Keratinocyte (primary cell): ENCODE measurements at regions not wholly inside any gene's neighbourhood (a gene's known extent, or its start where the extent isn't known, plus 50 kb on each side); places are given as distances from the start of the nearest gene placed in this dataset.

Source experiments
- DNase-seq: peaks from one replicate; pipeline ENCODE4 v3.0.0-alpha.2; 2011; ENCODE audit warnings: low read depth, missing footprints, low spot score
- FAIRE-seq: peaks from 2 replicates; lab custom pipeline; 2011; peaks lifted over from hg19 to GRCh38; lab: Jason Lieb, UNC
- H2AFZ ChIP-seq: 2 replicates; pipeline ENCODE4 v1.6.0; 2012; ENCODE audit warnings: low read length, control low read depth, inconsistent platforms; ENCODE audit not compliant: control insufficient read depth
- H3K27ac ChIP-seq: 2 replicates; pipeline ENCODE4 v1.5.1; 2011; ENCODE audit warnings: low read length; ENCODE audit not compliant: control insufficient read depth, insufficient read depth
- H3K27me3 ChIP-seq: 3 replicates; pipeline ENCODE4 v1.6.0; 2011; ENCODE audit warnings: low read length; ENCODE audit not compliant: control insufficient read depth, insufficient read depth; ENCODE audit errors: extremely low read depth
- H3K36me3 ChIP-seq, 2 experiments: 2 replicates in 1 of 2; 3 replicates in 1 of 2; pipeline ENCODE4 v1.5.1; 2011; ENCODE audit warnings: low read length in 2 of 2, mild to moderate bottlenecking in 1 of 2; ENCODE audit not compliant: control insufficient read depth in 2 of 2, insufficient read depth in 2 of 2; ENCODE audit errors: extremely low read depth in 1 of 2
- H3K4me1 ChIP-seq: 3 replicates; pipeline ENCODE4 v1.5.1; 2011; ENCODE audit warnings: low read length; ENCODE audit not compliant: control insufficient read depth, insufficient read depth; ENCODE audit errors: extremely low read depth
- H3K4me2 ChIP-seq: 3 replicates; pipeline ENCODE4 v1.6.0; 2011; ENCODE audit warnings: low read depth, low read length; ENCODE audit not compliant: control insufficient read depth, insufficient read depth; ENCODE audit errors: extremely low read depth
- H3K4me3 ChIP-seq, 3 experiments: fragments of 200-600 bp in 1 of 3; sonication (generic) in 1 of 3; 2 replicates in 2 of 3; 3 replicates in 1 of 3; pipeline ENCODE4 v1.5.1; 2011 to 2016; ENCODE audit warnings: low read length in 3 of 3, mild to moderate bottlenecking in 3 of 3, control low read depth in 2 of 3, inconsistent platforms in 1 of 3, low read depth in 1 of 3, mixed read lengths in 1 of 3, mixed run types in 1 of 3, moderate library complexity in 1 of 3; ENCODE audit not compliant: control insufficient read depth in 2 of 3, insufficient read depth in 2 of 3; ENCODE audit errors: extremely low read depth in 1 of 3
- H3K79me2 ChIP-seq: 2 replicates; pipeline ENCODE4 v1.6.0; 2012; ENCODE audit warnings: low read length; ENCODE audit not compliant: control insufficient read depth, insufficient read depth
- H3K9ac ChIP-seq: 3 replicates; pipeline ENCODE4 v1.6.0; 2011; ENCODE audit warnings: low read length; ENCODE audit not compliant: control insufficient read depth, insufficient read depth; ENCODE audit errors: extremely low read depth
- H3K9me1 ChIP-seq: 3 replicates; pipeline ENCODE4 v1.6.0; 2011; ENCODE audit warnings: low read length; ENCODE audit not compliant: control insufficient read depth, insufficient read depth; ENCODE audit errors: extremely low read depth
- H3K9me3 ChIP-seq: 2 replicates; pipeline ENCODE4 v1.5.1; 2012; ENCODE audit warnings: low read depth, low read length; ENCODE audit not compliant: control insufficient read depth
- H4K20me1 ChIP-seq: 3 replicates; pipeline ENCODE4 v1.6.0; 2011; ENCODE audit warnings: low read length; ENCODE audit not compliant: control insufficient read depth, insufficient read depth; ENCODE audit errors: extremely low read depth
- EZH2 ChIP-seq: IDR thresholded peaks from one replicate; pipeline ENCODE4 v1.6.1; 2012; ENCODE audit warnings: inconsistent platforms, mild to moderate bottlenecking, low read length, moderate library complexity
- dilution Hi-C: fragments of 300-500 bp; cut with MboI; formaldehyde crosslinking; loops from one replicate; pipeline ENCODE4 v1.7.0; 2020; ENCODE audit warnings: low sequenced_read_pairs; ENCODE audit not compliant: extremely low pct_ligation_motif_present
- TF ChIP-seq, protein P1 (sequence below), 3 experiments: IDR thresholded peaks in 1 of 3; conservative IDR thresholded peaks in 1 of 3; optimal IDR thresholded peaks in 1 of 3; 2 replicates in 2 of 3; 3 replicates in 1 of 3; pipeline versions ENCODE3 to v1.5.1; 2011; ENCODE audit warnings: low read length in 3 of 3, mild to moderate bottlenecking in 3 of 3, moderate library complexity in 2 of 3, control low read depth in 1 of 3, inconsistent platforms in 1 of 3; ENCODE audit not compliant: insufficient read depth in 2 of 3; ENCODE audit errors: extremely low read depth in 1 of 3

DNA sequence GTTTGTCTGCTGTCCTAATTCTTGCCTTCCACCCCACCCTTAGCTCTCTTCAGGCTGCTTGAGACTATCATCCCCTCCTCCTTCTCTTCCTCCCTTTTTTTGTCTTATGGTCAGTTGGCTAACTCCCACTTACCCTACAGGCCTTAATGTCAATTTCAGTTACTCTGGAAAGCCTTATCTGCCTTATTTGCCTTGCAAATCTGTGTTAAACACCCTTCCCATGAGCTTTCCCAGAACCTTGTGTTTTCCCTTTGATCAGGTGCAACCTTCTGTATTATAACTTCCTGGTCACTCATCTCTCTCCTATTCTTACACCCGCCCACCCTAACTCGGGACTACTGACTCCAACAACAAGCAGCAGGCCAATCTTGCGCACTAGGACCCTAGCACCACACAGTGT lies 74.8 kb downstream of the COX18 start:
- dilution Hi-C loops, result no loop called here
- Histone ChIP-seq H3K4me3 (no peak overlapping the region), H3K27me3 (no peaks in the 10 kb centered on the region), H3K79me2 (no peaks in the 10 kb centered on the region), H3K4me2 (no peak overlapping the region), H3K9ac (no peak overlapping the region), H2AFZ (no peak overlapping the region), H3K4me1 (peaks cover 8% of the 10 kb centered on the region), H4K20me1 (no peaks in the 10 kb centered on the region), H3K9me3 (no peaks in the 10 kb centered on the region), H3K36me3 (no peaks in the 10 kb centered on the region), H3K9me1 (no peaks in the 10 kb centered on the region), H3K27ac (no peak overlapping the region)
- no peak for DNase-seq
- FAIRE-seq, result no peak
- no peak for TF ChIP-seq EZH2
- TF ChIP-seq, protein P1, sequence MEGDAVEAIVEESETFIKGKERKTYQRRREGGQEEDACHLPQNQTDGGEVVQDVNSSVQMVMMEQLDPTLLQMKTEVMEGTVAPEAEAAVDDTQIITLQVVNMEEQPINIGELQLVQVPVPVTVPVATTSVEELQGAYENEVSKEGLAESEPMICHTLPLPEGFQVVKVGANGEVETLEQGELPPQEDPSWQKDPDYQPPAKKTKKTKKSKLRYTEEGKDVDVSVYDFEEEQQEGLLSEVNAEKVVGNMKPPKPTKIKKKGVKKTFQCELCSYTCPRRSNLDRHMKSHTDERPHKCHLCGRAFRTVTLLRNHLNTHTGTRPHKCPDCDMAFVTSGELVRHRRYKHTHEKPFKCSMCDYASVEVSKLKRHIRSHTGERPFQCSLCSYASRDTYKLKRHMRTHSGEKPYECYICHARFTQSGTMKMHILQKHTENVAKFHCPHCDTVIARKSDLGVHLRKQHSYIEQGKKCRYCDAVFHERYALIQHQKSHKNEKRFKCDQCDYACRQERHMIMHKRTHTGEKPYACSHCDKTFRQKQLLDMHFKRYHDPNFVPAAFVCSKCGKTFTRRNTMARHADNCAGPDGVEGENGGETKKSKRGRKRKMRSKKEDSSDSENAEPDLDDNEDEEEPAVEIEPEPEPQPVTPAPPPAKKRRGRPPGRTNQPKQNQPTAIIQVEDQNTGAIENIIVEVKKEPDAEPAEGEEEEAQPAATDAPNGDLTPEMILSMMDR (optimal IDR thresholded peaks at IDR 0.05 in 1 of 3, IDR thresholded peaks at IDR 0.05 in 1 of 3, conservative IDR thresholded peaks at IDR 0.05 in 1 of 3; ENCODE audit: extremely low read depth in 1 of 3, insufficient read depth in 2 of 3, low read length in 3 of 3), result no peak

DNA sequence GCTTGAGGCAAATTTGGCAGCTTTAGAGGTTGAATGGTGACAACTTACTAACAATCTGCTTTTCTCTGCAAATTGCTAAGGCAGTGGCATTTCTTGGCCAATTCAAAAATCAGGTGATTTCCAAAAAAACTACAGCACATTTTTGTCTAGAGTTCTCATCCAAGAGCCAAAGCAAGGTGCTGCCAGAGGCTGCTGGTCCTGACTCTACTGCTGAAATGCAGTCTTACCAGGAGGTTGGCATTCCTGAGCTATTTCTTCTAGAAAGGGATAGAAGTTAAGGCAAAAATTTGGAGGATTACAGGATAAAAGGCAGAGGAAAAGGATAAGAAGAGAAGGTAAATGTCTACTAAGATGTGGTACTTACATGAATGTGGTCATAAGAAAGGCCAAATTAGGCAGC lies 75.6 kb downstream of the COX18 start:
- no peaks in the 10 kb centered on the region for H3K9me1 ChIP-seq
- no peak for DNase-seq
- no peaks in the 10 kb centered on the region for H4K20me1 ChIP-seq
- H3K4me2 ChIP-seq, result no peak overlapping the region
- no peak overlapping the region for H3K9ac ChIP-seq
- no peak overlapping the region for H2AFZ ChIP-seq
- no peaks in the 10 kb centered on the region for H3K27me3 ChIP-seq
- no peak overlapping the region for H3K27ac ChIP-seq
- TF ChIP-seq, protein P1 (optimal IDR thresholded peaks at IDR 0.05 in 1 of 3, IDR thresholded peaks at IDR 0.05 in 1 of 3, conservative IDR thresholded peaks at IDR 0.05 in 1 of 3; ENCODE audit: extremely low read depth in 1 of 3, insufficient read depth in 2 of 3, low read length in 3 of 3), result no peak
- TF ChIP-seq EZH2, result no peak
- no peak overlapping the region for H3K4me3 ChIP-seq
- no peaks in the 10 kb centered on the region for H3K79me2 ChIP-seq
- H3K4me1 ChIP-seq, result peaks cover 8% of the 10 kb centered on the region
- dilution Hi-C loops, result no loop called here
- H3K36me3 ChIP-seq, result no peaks in the 10 kb centered on the region
- H3K9me3 ChIP-seq, result no peaks in the 10 kb centered on the region
- no peak for FAIRE-seq
